DOHH2 (cell line): ENCODE measurements at regions not wholly inside any gene's neighbourhood (a gene's known extent, or its start where the extent isn't known, plus 50 kb on each side); places are given as distances from the start of the nearest gene placed in this dataset.

Experiments
- H3F3A ChIP-seq: fragments of 200-600 bp; sonication (generic), shearing (Covaris generic); 2 replicates; pipeline ENCODE4 v1.6.0; 2016; ENCODE audit warnings: antibody characterized with exemption, mild to moderate bottlenecking; ENCODE audit not compliant: control insufficient read depth, insufficient read depth
- H3K27ac ChIP-seq: fragments of 200-600 bp; sonication (generic); 2 replicates; pipeline ENCODE4 v1.5.1; 2014; ENCODE audit warnings: low read depth, mild to moderate bottlenecking, low read length, moderate library complexity
- H3K27me3 ChIP-seq: fragments of 200-600 bp; sonication (generic); 2 replicates; pipeline ENCODE4 v1.6.1; 2014; ENCODE audit warnings: mild to moderate bottlenecking, low read length, mixed read lengths; ENCODE audit not compliant: control insufficient read depth
- H3K36me3 ChIP-seq: fragments of 200-600 bp; sonication (generic); 2 replicates; pipeline ENCODE4 v1.6.1; 2014; ENCODE audit warnings: mild to moderate bottlenecking, low read length, moderate library complexity, mixed read lengths; ENCODE audit not compliant: control insufficient read depth
- H3K4me1 ChIP-seq: fragments of 200-600 bp; sonication (generic); 2 replicates; pipeline ENCODE4 v1.6.1; 2014; ENCODE audit warnings: mild to moderate bottlenecking, low read length, mixed read lengths; ENCODE audit not compliant: control insufficient read depth
- H3K4me2 ChIP-seq: fragments of 200-600 bp; sonication (generic); 2 replicates; pipeline ENCODE4 v1.6.0; 2014; ENCODE audit warnings: mild to moderate bottlenecking, low read length, moderate library complexity
- H3K4me3 ChIP-seq: fragments of 200-600 bp; sonication (generic); 2 replicates; pipeline ENCODE4 v1.5.1; 2014; ENCODE audit warnings: mild to moderate bottlenecking, low read length, mixed read lengths
- H3K79me2 ChIP-seq: fragments of 200-600 bp; sonication (generic); 2 replicates; pipeline ENCODE4 v1.6.1; 2014; ENCODE audit warnings: mild to moderate bottlenecking, low read length, mixed read lengths; ENCODE audit not compliant: control insufficient read depth
- H3K9me2 ChIP-seq: fragments of 200-600 bp; sonication (generic); replicated peaks from 2 replicates; pipeline ENCODE4 v1.6.1; 2014; ENCODE audit warnings: mild to moderate bottlenecking, low read length, mixed read lengths; ENCODE audit not compliant: control insufficient read depth
- H3K9me3 ChIP-seq: fragments of 200-600 bp; sonication (generic); 2 replicates; pipeline ENCODE4 v1.6.1; 2014; ENCODE audit warnings: antibody characterized with exemption, low read length, mixed read lengths; ENCODE audit not compliant: control insufficient read depth, insufficient read depth
- H4K20me1 ChIP-seq: fragments of 200-600 bp; sonication (generic); 2 replicates; pipeline ENCODE4 v1.6.0; 2014; ENCODE audit warnings: low read depth, mild to moderate bottlenecking, antibody characterized with exemption, low read length, moderate library complexity; ENCODE audit not compliant: control insufficient read depth, insufficient read depth
- EZH2phosphoT487 ChIP-seq: fragments of 200-600 bp; sonication (generic); IDR thresholded peaks from 2 replicates; pipeline ENCODE4 v1.6.1; 2017; ENCODE audit warnings: borderline replicate concordance, mild to moderate bottlenecking, antibody characterized with exemption, low read length, moderate library complexity, mixed read lengths
- TF ChIP-seq, protein P1 (sequence below): fragments of 200-600 bp; sonication (generic); IDR thresholded peaks from one replicate; pipeline ENCODE4 v1.5.1; 2014; ENCODE audit warnings: antibody characterized with exemption, mild to moderate bottlenecking, low read depth, low read length; ENCODE audit not compliant: poor library complexity, severe bottlenecking

DNA sequence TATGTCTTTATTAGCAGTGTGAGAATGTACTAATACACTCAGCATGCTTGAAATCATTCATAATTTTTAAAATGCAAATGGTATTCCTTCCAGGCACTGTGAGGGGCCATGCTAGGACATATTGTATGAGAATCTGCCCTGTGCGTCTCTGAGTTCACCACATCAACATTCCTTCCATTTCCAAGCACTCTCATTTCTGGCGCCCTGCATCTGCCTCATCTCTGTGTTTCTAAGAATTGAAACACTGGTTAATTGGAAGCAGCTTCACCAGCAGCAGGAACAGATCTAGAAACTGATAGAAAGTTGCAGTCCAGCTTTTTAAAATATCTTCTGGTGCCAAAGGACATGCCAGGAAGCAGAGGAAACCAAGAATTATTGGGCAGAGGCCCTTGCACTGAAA, 555.9 kb upstream of the DPP6 start:
- no peak for TF ChIP-seq EZH2phosphoT487
- TF ChIP-seq, protein P1, sequence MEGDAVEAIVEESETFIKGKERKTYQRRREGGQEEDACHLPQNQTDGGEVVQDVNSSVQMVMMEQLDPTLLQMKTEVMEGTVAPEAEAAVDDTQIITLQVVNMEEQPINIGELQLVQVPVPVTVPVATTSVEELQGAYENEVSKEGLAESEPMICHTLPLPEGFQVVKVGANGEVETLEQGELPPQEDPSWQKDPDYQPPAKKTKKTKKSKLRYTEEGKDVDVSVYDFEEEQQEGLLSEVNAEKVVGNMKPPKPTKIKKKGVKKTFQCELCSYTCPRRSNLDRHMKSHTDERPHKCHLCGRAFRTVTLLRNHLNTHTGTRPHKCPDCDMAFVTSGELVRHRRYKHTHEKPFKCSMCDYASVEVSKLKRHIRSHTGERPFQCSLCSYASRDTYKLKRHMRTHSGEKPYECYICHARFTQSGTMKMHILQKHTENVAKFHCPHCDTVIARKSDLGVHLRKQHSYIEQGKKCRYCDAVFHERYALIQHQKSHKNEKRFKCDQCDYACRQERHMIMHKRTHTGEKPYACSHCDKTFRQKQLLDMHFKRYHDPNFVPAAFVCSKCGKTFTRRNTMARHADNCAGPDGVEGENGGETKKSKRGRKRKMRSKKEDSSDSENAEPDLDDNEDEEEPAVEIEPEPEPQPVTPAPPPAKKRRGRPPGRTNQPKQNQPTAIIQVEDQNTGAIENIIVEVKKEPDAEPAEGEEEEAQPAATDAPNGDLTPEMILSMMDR: no peak
- H3K4me1 ChIP-seq: no peaks in the 10 kb centered on the region
- H3K79me2 ChIP-seq: no peaks in the 10 kb centered on the region
- no peaks in the 10 kb centered on the region for H3K9me3 ChIP-seq
- H3K9me2 ChIP-seq: no peaks in the 10 kb centered on the region
- no peak overlapping the region for H3K4me3 ChIP-seq
- no peaks in the 10 kb centered on the region for H3F3A ChIP-seq
- H3K27me3 ChIP-seq: no peaks in the 10 kb centered on the region
- no peak overlapping the region for H3K27ac ChIP-seq
- no peak overlapping the region for H3K4me2 ChIP-seq
- no peaks in the 10 kb centered on the region for H3K36me3 ChIP-seq
- H4K20me1 ChIP-seq: no peaks in the 10 kb centered on the region

DNA sequence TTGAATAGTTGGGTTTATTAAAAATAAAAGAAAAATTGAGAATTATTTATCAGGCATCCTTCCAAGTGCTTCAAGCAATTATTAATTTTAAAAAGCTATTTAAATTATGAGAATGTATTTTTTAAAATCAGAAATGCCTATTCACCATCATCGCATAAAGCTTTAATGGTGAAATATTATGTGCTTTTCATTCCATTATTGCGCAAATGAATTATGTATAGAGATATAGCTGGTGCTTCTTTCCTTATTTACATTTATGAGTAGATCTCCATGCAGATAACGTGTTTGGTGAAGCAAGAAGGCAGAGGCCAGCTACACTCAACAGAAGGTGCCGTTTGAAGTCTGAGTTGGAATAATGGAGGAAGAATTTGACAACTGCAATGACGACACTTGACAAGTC, 549.1 kb upstream of the DPP6 start:
- H3K27me3 ChIP-seq: no peaks in the 10 kb centered on the region
- H3K9me3 ChIP-seq: no peaks in the 10 kb centered on the region
- H3F3A ChIP-seq: no peaks in the 10 kb centered on the region
- no peaks in the 10 kb centered on the region for H3K4me1 ChIP-seq
- no peak overlapping the region for H3K4me2 ChIP-seq
- TF ChIP-seq, protein P1: no peak
- TF ChIP-seq EZH2phosphoT487: no peak
- H3K27ac ChIP-seq: no peak overlapping the region
- H3K4me3 ChIP-seq: no peak overlapping the region
- no peaks in the 10 kb centered on the region for H3K9me2 ChIP-seq
- H3K79me2 ChIP-seq: no peaks in the 10 kb centered on the region
- no peaks in the 10 kb centered on the region for H4K20me1 ChIP-seq
- no peaks in the 10 kb centered on the region for H3K36me3 ChIP-seq

DNA sequence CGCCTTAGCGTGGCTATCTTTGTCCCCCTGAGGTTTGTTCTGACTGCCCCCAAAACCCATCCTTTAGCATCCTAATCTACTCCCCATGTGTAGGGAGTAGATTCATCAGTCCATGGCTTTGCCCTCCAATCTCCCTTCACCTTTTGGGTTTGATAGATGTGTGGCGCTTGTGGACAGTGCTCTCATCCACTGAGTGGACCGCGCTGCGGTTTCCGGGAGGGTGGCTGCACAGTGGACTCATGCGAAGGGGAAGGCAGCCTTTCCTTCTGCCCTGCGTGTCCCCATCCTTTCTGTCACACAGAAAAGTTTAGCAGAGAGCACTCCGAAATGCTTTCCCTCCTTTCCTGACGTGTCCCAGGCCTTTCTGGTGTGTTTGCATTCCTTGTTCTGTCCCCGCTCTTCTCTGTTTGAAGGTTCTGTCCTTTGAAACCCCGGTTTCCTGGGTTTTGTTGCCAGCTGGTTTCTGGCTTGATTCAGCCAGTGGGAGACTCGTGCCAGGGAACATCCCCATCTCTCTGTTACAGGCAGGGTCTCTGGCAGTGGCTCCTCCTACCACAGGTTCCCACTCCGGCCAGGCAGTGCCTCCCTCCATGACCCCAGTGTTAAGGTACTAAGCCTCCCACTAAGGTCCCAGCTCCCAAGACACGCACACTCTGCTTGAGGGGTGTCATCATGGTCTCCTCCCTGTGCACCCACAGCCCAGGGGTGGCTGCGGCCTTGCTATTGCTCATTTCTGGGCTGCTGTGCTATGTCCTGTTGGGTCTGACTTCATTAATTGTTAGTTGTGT, 547.7 kb upstream of the DPP6 start:
- TF ChIP-seq, protein P1: no peak
- no peak for TF ChIP-seq EZH2phosphoT487
- Histone ChIP-seq H3F3A (no peaks in the 10 kb centered on the region), H3K27me3 (no peaks in the 10 kb centered on the region), H3K27ac (no peak overlapping the region), H4K20me1 (no peaks in the 10 kb centered on the region), H3K4me3 (no peak overlapping the region), H3K4me1 (no peaks in the 10 kb centered on the region), H3K9me2 (no peaks in the 10 kb centered on the region), H3K9me3 (no peaks in the 10 kb centered on the region), H3K4me2 (no peak overlapping the region), H3K79me2 (no peaks in the 10 kb centered on the region), H3K36me3 (no peaks in the 10 kb centered on the region)
